22Rv1 (cell line): ENCODE measurements at regions not wholly inside any gene's neighbourhood (a gene's known extent, or its start where the extent isn't known, plus 50 kb on each side); places are given as distances from the start of the nearest gene placed in this dataset.

Source experiments
- CTCF ChIP-seq: fragments of 450-650 bp; IDR thresholded peaks from 2 replicates; pipeline ENCODE4 v1.5.1; 2017; ENCODE audit warnings: mild to moderate bottlenecking
- ZFX ChIP-seq: fragments of 450-650 bp; IDR thresholded peaks from 2 replicates; pipeline ENCODE4 v1.6.1; 2017; ENCODE audit warnings: antibody characterized with exemption, borderline replicate concordance

DNA sequence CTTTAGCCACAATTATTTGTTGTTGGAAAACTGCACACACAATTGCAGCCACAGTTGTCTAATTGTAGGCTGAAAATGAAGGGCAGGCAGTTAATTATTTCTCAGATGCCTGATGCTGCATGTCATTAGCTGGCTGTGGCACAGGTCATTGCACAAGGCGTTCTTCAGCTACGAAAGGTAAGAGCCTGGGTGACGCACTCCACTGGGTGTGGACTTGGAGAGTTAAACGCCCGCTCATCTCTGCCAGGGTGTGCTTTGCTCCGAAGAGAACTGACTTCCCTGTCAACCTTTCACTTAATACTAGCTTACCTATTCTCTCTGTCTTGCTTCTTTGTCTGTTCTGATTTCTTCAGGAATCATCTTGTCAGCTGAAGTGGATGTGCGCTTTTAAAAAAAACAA, 91.4 kb upstream of the CPM start:
- no peak for TF ChIP-seq CTCF
- TF ChIP-seq ZFX, result no peak
